ENCODE measurements at regions not wholly inside any gene's neighbourhood (a gene's known extent, or its start where the extent isn't known, plus 50 kb on each side); places are given as distances from the start of the nearest gene placed in this dataset.
A peak's percentile ranks its signal among the peaks of the same experiment; 100 is the strongest.
"Not testable (repeated sequence)": the region's sequence is repeated elsewhere in the genome, so short reads cannot be mapped to it uniquely, and the experiment has no call there.

GRCh38 chr12:74169607-74170006 is 368.0 kb upstream of the ATXN7L3B start:
- no peaks in the 10 kb centered on the region for H3K4me1 ChIP-seq
- H3K4me3 ChIP-seq: no peak overlapping the region
- H3K27me3 ChIP-seq: no peaks in the 10 kb centered on the region
- DNase-seq: no peak
- peaks cover 0 to 4% (median 0%) of the 10 kb centered on the region in 4 donors for H3K9me3 ChIP-seq
- WGBS, 2 donors: 65 to 71% methylated on average over 2 of the region's 2 CpGs
- ATAC-seq (ENCODE audit: low FRiP score in 2 of 2): no peak
- no peaks in the 10 kb centered on the region for H3K36me3 ChIP-seq
- no peak overlapping the region for H3K27ac ChIP-seq
- TF ChIP-seq CTCF (IDR thresholded peaks at IDR 0.05): no peak
- TF ChIP-seq EP300 (IDR thresholded peaks at IDR 0.05): no peak
- no peak for TF ChIP-seq POLR2AphosphoS5 (IDR thresholded peaks at IDR 0.05)

DNA sequence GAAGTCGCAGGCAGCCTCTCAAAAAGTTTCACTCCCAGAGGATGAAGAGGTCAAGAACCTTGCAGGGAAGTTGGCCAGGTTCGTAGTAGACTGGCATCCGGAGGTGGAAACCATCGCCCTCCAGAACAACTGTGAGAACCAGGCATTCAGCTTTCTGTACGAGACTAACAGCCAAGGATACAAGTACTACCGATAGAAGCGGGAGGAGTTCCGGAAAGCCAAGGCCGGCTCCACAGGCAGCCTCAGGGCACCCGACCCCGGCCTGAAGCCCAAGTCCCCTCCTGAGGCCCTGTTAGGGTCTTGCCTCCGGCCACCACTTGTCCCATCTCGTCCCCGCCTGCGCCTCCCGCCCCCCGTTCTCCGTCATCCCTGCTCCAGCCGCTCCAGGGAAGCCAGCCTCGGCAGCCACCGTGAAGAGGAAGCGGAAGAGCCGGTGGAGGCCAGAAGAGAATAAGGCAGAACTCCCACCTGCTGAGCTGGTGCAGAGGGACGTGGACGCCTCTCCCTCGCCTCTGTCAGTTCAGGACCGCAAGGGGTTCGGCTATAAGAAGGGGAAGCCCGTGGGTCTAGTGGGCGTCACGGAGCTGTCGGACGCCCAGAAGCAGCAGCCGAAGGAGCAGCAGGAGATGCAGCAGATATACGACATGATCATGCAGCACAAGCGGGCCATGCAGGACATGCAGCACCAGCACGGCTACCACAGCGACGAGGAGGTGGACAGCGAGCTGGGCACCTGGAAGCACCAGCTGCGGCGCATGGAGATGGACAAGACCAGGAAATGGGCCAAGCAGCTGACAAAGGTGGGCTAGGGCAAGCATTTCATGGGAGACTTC is 366.8 kb upstream of the ATXN7L3B start:
- Histone ChIP-seq H3K9me3 (peaks cover 0 to 10% (median 2%) of the 10 kb centered on the region in 4 donors), H3K4me3 (no peak overlapping the region), H3K27ac (no peak overlapping the region), H3K36me3 (no peaks in the 10 kb centered on the region), H3K27me3 (no peaks in the 10 kb centered on the region), H3K4me1 (no peaks in the 10 kb centered on the region)
- 91 to 96% methylated on average over 42 of the region's 42 CpGs for WGBS, 2 donors
- ATAC-seq (ENCODE audit: low FRiP score in 2 of 2) (peak in 1 of 2 donors; percentile 34), DNase-seq (peak in 1 of 2 donors; percentile 71)
- TF ChIP-seq CTCF (IDR thresholded peaks at IDR 0.05) (no peak), EP300 (IDR thresholded peaks at IDR 0.05) (no peak), POLR2AphosphoS5 (IDR thresholded peaks at IDR 0.05) (no peak), POLR2A (IDR thresholded peaks at IDR 0.05) (no peak)

DNA sequence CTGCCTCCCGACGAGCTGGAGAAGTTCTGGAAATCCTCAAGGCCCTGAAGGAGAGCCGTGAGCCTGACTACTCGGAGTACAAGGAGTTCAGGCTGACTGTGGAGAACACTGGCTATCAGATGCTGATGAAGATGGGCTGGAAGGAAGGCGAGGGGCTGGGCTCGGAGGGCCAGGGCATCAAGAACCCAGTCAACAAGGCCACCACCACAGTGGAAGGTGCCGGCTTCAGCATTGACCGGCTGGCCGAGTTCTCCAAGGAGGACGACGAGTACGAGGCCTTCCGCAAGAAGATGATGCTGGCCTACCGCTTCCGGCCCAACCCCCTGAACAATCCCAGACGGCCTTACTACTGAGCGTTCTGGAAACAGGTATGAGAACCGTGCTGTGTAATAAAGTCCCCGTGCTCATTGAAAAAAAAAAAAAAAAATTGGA is 366.1 kb upstream of the ATXN7L3B start:
- no peaks in the 10 kb centered on the region for H3K4me1 ChIP-seq
- 95 to 98% methylated on average over 19 of the region's 19 CpGs for WGBS, 2 donors
- H3K36me3 ChIP-seq: no peaks in the 10 kb centered on the region
- DNase-seq (peak in 1 of 2 donors; percentile 23), ATAC-seq (ENCODE audit: low FRiP score in 2 of 2) (no peak)
- H3K9me3 ChIP-seq: peaks cover 0 to 10% (median 2%) of the 10 kb centered on the region in 4 donors
- no peak overlapping the region for H3K4me3 ChIP-seq
- TF ChIP-seq CTCF (IDR thresholded peaks at IDR 0.05) (no peak), POLR2AphosphoS5 (IDR thresholded peaks at IDR 0.05) (no peak), POLR2A (IDR thresholded peaks at IDR 0.05) (no peak), EP300 (IDR thresholded peaks at IDR 0.05) (no peak)
- H3K27me3 ChIP-seq: no peaks in the 10 kb centered on the region
- H3K27ac ChIP-seq: no peak overlapping the region

DNA sequence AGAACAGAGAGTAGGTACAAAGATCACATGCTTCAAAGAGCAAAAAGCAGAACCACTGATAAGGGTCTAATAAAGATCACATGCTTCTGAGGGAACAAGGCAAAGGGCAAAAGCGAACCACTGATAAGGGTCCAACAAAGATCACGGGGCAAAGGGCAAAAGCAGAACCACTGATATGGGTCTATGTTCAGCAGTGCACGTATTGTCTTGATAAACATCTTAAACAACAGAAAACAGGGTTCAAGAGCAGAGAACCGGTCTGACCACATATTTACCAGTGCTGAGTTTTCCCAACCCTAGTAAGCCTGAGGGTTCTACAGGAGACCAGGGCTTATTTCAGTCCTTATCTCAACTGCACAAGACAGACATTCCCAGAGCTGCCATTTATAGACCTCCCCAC is 362.7 kb upstream of the ATXN7L3B start:
- not testable (repeated sequence) for H3K36me3 ChIP-seq; H3K4me3 ChIP-seq; DNase-seq; H3K4me1 ChIP-seq; H3K9me3 ChIP-seq; ATAC-seq (ENCODE audit: low FRiP score in 2 of 2); H3K27me3 ChIP-seq; H3K27ac ChIP-seq
- WGBS, 2 donors: 84 to 86% methylated on average over 4 of the region's 4 CpGs

DNA sequence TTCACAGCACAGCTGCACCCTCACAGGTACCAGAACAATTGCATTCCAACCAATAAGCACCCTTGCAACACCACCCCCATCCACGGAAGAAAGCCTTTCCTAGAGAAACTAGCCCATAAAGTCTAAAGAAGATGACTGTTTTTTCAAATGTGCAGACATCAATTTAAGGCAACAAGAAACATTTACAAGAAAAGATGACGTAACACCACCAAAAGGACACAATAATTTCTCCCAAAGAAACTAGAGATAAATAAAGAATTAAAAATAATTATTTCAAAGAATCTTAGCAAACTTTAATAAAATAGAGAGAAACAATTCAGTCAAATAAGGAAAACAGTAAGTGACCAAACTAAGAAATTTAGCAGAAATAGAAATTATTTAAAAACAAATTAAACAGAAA is 352.3 kb upstream of the ATXN7L3B start:
- H3K36me3 ChIP-seq: no peaks in the 10 kb centered on the region
- TF ChIP-seq POLR2A (IDR thresholded peaks at IDR 0.05): no peak
- TF ChIP-seq POLR2AphosphoS5 (IDR thresholded peaks at IDR 0.05): no peak
- TF ChIP-seq EP300 (IDR thresholded peaks at IDR 0.05): no peak
- TF ChIP-seq CTCF (IDR thresholded peaks at IDR 0.05): no peak
- no peak overlapping the region for H3K27ac ChIP-seq
- no peak for DNase-seq
- no peaks in the 10 kb centered on the region for H3K4me1 ChIP-seq
- no peak for ATAC-seq (ENCODE audit: low FRiP score in 2 of 2)
- H3K27me3 ChIP-seq: no peaks in the 10 kb centered on the region
- no peak overlapping the region for H3K4me3 ChIP-seq
- WGBS, 2 donors: 53 to 89% methylated on average over 2 of the region's 2 CpGs
- H3K9me3 ChIP-seq: no peaks in the 10 kb centered on the region
